ENCODE measurements at regions not wholly inside any gene's neighbourhood (a gene's known extent, or its start where the extent isn't known, plus 50 kb on each side); places are given as distances from the start of the nearest gene placed in this dataset.

DNA sequence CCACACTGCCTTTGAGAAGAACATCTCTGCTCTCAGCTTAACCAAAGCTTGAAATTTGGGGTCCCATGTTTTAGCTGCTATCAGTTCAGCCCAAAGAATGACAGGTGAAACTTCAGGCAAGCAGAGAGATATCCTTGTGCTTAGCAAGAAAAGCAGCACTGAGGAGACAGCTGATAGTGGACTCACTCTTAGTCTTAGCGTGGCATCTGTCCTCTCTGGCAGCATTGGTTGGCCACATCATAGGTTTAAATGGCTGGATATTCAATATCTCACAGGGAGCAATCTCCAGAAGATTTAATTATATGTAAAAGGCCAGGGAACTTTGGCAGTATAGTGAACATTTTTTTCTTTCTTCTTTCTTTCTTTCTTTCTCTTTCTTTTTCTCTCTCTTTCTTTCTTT, 131.1 kb upstream of the SGK1 start:
- no peak overlapping the region for H3K4me3 ChIP-seq (ENCODE audit: low read depth, low read length)
- DNase-seq (ENCODE audit: low read depth) = no peak
- TF ChIP-seq, protein P1, sequence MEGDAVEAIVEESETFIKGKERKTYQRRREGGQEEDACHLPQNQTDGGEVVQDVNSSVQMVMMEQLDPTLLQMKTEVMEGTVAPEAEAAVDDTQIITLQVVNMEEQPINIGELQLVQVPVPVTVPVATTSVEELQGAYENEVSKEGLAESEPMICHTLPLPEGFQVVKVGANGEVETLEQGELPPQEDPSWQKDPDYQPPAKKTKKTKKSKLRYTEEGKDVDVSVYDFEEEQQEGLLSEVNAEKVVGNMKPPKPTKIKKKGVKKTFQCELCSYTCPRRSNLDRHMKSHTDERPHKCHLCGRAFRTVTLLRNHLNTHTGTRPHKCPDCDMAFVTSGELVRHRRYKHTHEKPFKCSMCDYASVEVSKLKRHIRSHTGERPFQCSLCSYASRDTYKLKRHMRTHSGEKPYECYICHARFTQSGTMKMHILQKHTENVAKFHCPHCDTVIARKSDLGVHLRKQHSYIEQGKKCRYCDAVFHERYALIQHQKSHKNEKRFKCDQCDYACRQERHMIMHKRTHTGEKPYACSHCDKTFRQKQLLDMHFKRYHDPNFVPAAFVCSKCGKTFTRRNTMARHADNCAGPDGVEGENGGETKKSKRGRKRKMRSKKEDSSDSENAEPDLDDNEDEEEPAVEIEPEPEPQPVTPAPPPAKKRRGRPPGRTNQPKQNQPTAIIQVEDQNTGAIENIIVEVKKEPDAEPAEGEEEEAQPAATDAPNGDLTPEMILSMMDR (IDR thresholded peaks at IDR 0.05; ENCODE audit: insufficient read depth, low read depth, low read length, missing control alignments) = no peak

DNA sequence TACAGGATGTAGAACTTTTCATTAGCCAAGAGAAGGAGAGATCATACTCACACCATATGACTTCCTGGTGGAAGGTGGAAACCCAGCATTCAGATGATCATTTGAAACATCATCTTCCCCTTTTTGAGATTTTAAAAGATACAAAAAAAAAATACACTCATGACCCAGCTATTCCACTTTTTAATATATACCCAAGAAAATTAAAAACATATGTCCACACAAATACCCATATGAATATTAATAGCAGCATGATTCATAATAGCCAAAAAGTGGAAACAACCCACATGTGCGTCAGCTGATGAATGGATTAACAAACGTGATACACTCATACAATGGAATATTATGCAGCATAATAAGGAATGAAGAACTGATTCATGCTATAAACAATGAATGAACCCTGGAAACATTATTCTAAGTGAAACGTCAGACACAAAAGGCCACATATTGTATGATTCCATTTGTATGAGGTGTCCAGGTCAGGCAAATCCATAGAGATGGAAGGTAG, 130.0 kb upstream of the SGK1 start:
- DNase-seq (ENCODE audit: low read depth) = no peak
- no peak overlapping the region for H3K4me3 ChIP-seq (ENCODE audit: low read depth, low read length)
- TF ChIP-seq, protein P1 (IDR thresholded peaks at IDR 0.05; ENCODE audit: insufficient read depth, low read depth, low read length, missing control alignments) = no peak

DNA sequence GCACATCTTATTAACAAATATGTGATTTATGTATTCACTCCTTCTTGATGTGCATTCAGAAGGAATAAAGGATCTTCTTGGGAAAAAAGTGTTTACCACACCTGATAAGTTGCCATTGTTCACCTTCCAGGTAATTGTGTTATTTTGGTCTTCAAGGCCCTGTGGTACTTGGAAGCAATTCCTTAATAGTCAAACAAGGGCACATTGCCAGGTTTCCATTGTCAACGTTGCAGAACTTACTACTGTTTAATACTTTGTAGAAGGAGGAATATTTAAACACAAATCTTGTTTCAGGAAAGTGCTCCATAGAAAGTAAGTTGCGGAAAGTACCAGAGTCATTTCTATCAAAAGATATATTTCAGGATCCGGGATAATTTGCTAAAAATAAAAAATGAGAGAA, 129.5 kb upstream of the SGK1 start:
- no peak overlapping the region for H3K4me3 ChIP-seq (ENCODE audit: low read depth, low read length)
- DNase-seq (ENCODE audit: low read depth) = no peak
- TF ChIP-seq, protein P1 (IDR thresholded peaks at IDR 0.05; ENCODE audit: insufficient read depth, low read depth, low read length, missing control alignments) = no peak

DNA sequence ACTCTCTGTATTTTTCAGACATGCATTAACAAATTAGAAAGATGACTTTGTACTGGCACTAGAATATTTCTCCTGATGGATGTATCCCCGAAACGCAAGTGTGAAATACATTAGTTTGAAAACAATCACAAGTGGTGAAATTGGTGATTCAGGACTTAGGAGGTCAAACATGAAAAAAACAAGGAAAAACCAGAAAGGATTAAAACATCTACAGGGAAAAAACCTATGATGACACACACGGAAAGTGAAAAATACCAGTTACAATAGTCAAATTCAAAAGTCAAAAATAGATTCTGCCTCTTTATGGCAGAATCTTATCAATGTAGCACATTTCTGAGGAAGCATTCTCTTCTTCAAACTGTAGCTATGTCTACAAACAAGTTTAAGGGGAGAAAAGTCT, 129.0 kb upstream of the SGK1 start:
- DNase-seq (ENCODE audit: low read depth) = no peak

DNA sequence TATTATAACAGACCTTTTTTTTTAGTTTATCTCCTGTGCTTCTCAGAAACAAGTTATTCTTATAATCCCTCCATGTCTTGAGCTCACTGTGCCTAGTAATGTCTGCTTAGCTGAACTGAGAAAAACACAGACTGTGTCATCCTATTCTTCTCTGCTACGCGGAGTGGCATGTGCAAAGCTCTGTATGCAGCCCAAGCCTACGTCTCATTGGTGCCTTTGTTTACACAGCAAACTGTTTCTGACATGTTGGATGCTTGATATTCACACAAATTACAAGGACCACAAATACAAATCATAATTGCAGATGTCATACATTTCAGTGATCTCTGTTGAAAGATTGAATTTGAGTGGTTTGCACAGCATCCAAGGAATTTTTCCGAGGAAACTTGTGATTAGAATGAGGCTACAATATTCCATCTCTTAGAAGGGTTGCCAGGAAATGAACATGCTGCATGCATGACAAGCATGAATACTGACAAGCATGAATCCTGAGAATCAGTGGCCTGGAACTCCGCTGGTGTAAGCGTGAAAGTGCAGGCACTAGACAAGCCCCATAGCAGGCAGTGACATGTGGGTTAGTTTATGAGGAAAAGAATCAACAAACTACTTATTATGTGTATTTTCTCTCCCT, 128.4 kb upstream of the SGK1 start:
- no peak overlapping the region for H3K4me3 ChIP-seq (ENCODE audit: low read depth, low read length)
- TF ChIP-seq, protein P1 (IDR thresholded peaks at IDR 0.05; ENCODE audit: insufficient read depth, low read depth, low read length, missing control alignments) = no peak
- no peak for DNase-seq (ENCODE audit: low read depth)

More for the DNA sequence above, 129.0 kb upstream of the SGK1 start:
- TF ChIP-seq, protein P1 (IDR thresholded peaks at IDR 0.05; ENCODE audit: insufficient read depth, low read depth, low read length, missing control alignments) = no peak
- H3K4me3 ChIP-seq (ENCODE audit: low read depth, low read length) = no peak overlapping the region

DNA sequence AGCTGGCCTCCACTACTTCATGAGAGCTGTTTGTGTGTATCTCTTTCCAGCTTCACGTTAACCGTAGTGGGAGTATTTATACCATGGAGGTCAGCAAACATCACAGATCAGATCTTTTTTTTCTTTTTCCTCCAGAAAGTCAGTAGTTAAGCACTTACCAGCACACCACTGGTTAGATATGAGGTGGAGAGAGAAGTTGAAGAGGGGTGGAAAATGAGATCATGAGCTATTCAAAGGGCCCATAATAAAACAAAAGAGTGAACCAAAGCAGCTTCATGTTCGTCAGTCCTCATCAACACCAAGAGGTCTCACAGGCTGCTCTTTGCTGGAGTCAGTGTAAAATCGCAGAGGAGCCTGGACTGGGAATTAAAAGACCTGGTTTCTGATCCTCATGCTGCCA, 125.1 kb upstream of the SGK1 start:
- H3K4me3 ChIP-seq (ENCODE audit: low read depth, low read length) = no peak overlapping the region
- DNase-seq (ENCODE audit: low read depth) = no peak
- TF ChIP-seq, protein P1 (IDR thresholded peaks at IDR 0.05; ENCODE audit: insufficient read depth, low read depth, low read length, missing control alignments) = no peak

DNA sequence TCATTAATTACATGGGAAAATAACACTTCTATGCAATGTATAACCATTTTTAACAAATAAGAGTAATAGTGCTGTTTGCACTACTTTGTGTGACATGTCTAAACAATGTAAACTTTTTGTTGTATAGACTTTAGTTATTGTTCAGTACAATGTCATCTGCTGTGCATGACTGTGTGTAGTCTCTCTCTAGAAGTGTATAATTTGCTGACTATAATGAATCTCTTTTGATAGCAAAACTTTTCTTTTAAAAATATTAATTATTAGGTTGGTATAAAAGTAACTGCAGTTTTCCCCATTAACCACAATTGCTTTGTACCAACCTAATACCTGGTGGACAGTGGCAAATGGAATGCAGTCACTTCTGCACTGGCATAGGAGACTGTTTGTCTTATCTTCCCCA, 124.2 kb upstream of the SGK1 start:
- H3K4me3 ChIP-seq (ENCODE audit: low read depth, low read length) = no peak overlapping the region
- TF ChIP-seq, protein P1 (IDR thresholded peaks at IDR 0.05; ENCODE audit: insufficient read depth, low read depth, low read length, missing control alignments) = no peak
- no peak for DNase-seq (ENCODE audit: low read depth)
